ENCODE measurements at regions not wholly inside any gene's neighbourhood (a gene's known extent, or its start where the extent isn't known, plus 50 kb on each side); places are given as distances from the start of the nearest gene placed in this dataset.
"Not testable (repeated sequence)": the region's sequence is repeated elsewhere in the genome, so short reads cannot be mapped to it uniquely, and the experiment has no call there.

DNA sequence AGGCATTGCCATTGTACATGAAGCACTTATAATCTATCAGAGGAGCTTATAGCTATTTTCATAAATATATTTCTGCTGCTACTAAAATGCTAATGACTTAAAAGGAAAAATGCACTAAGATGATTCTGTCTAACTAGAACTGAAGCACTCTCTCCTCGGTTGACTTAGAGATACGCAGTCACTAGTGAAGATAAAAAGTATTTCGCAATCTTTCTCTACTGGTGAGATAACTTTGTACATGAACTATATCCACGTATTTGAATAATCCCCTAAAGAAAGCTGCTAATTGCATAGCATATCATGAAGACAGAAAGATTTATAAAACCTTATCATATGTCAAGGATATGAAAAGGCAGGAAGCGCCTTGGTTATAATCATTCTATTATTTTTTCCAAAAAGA, 658.1 kb upstream of the PRMT6 start:
- Mint-ChIP-seq H3K4me1 (ENCODE audit: insufficient read depth, unreplicated experiment) (no peaks in the 10 kb centered on the region), H3K36me3 (ENCODE audit: insufficient read depth, unreplicated experiment) (no peaks in the 10 kb centered on the region), H3K9me3 (ENCODE audit: unreplicated experiment) (no peaks in the 10 kb centered on the region), H3K27me3 (ENCODE audit: insufficient read depth, unreplicated experiment) (no peaks in the 10 kb centered on the region), H3K27ac (ENCODE audit: low read depth, unreplicated experiment) (no peak overlapping the region), H3K4me3 (ENCODE audit: unreplicated experiment) (no peak overlapping the region)
- no peak for DNase-seq (ENCODE audit: unreplicated experiment)
- intact Hi-C loops (cut with micrococcal nuclease), result no loop called here
- no TSS peak for BruUV-seq (replicated peaks)
- ChIA-PET POLR2A (no interaction called here), CTCF (interaction anchor here (0.7 kb wide), 1 partner anchor 1653 kb away, joined by 4 read pairs; no protein-coding TSS in a partner anchor)
- TF ChIP-seq, protein P1, sequence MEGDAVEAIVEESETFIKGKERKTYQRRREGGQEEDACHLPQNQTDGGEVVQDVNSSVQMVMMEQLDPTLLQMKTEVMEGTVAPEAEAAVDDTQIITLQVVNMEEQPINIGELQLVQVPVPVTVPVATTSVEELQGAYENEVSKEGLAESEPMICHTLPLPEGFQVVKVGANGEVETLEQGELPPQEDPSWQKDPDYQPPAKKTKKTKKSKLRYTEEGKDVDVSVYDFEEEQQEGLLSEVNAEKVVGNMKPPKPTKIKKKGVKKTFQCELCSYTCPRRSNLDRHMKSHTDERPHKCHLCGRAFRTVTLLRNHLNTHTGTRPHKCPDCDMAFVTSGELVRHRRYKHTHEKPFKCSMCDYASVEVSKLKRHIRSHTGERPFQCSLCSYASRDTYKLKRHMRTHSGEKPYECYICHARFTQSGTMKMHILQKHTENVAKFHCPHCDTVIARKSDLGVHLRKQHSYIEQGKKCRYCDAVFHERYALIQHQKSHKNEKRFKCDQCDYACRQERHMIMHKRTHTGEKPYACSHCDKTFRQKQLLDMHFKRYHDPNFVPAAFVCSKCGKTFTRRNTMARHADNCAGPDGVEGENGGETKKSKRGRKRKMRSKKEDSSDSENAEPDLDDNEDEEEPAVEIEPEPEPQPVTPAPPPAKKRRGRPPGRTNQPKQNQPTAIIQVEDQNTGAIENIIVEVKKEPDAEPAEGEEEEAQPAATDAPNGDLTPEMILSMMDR (IDR thresholded peaks at IDR 0.05; ENCODE audit: unreplicated experiment), result no peak

DNA sequence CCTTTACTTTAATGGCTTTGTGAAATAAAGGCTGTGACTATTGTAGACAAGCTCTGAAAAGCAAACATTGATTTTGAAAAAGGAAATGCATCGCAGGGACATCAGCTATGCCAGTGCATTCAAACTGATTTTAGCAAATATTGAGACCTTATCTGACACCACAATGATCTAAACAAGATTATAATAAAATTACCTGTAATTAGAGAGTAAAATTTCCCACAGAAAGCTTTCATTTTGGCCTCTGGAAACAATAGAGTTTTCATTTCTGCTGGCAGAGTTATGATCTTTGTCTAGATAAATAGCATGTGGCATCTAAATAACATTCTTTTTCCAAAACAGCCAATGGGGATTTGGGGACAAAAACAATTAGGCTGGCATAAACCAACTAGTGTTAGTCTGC, 650.4 kb upstream of the PRMT6 start:
- intact Hi-C loops (cut with micrococcal nuclease), result no loop called here
- Mint-ChIP-seq H3K4me1 (ENCODE audit: insufficient read depth, unreplicated experiment) (no peaks in the 10 kb centered on the region), H3K36me3 (ENCODE audit: insufficient read depth, unreplicated experiment) (no peaks in the 10 kb centered on the region), H3K27me3 (ENCODE audit: insufficient read depth, unreplicated experiment) (no peaks in the 10 kb centered on the region), H3K27ac (ENCODE audit: low read depth, unreplicated experiment) (no peak overlapping the region), H3K4me3 (ENCODE audit: unreplicated experiment) (no peak overlapping the region), H3K9me3 (ENCODE audit: unreplicated experiment) (no peaks in the 10 kb centered on the region)
- TF ChIP-seq, protein P1 (IDR thresholded peaks at IDR 0.05; ENCODE audit: unreplicated experiment), result no peak
- no TSS peak for BruUV-seq (replicated peaks)
- no peak for DNase-seq (ENCODE audit: unreplicated experiment)
- ChIA-PET CTCF (no interaction called here), POLR2A (no interaction called here)

DNA sequence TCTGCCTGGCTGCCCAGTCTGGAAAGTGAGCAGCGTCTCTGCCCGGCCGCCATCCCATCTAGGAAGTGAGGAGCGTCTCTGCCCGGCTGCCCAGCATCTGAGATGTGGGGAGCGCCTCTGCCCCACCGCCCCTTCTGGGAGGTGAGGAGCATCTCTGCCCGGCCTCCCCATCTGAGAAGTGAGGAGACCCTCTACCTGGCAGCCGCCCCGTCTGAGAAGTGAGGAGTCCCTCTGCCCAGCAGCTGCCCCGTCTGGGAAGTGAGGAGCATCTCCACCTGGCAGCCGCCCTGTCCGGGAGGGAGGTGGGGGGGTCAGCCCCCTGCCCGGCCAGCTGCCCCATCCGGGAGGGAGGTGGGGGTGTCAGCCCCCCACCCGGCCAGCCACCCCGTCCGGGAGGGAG, 644.2 kb upstream of the PRMT6 start:
- BruUV-seq (replicated peaks); intact Hi-C loops (cut with micrococcal nuclease); H3K4me1 Mint-ChIP-seq (ENCODE audit: insufficient read depth, unreplicated experiment); CTCF ChIA-PET; DNase-seq (ENCODE audit: unreplicated experiment); H3K36me3 Mint-ChIP-seq (ENCODE audit: insufficient read depth, unreplicated experiment); H3K27ac Mint-ChIP-seq (ENCODE audit: low read depth, unreplicated experiment); H3K9me3 Mint-ChIP-seq (ENCODE audit: unreplicated experiment); H3K4me3 Mint-ChIP-seq (ENCODE audit: unreplicated experiment); H3K27me3 Mint-ChIP-seq (ENCODE audit: insufficient read depth, unreplicated experiment); POLR2A ChIA-PET: not testable (repeated sequence)

DNA sequence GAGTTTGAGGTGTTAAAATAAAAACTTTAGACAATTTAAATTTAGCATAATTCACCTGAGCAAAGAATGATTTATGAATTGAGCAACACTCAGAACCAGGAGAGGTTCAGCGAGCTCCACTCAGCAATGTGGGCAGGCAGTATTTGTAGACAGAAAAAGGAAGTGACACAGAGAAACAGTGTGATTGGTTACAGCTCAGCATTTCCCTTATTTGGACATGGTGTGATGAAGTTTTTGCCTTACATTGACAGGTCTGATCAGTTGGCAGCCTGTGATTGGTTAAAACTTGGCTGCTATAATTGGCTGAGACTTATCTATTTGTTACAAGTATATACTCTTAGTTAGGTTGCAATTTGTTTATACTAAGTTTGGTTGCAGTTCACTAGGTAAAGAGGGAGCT, 621.2 kb upstream of the PRMT6 start:
- Mint-ChIP-seq H3K27ac (ENCODE audit: low read depth, unreplicated experiment) (no peak overlapping the region), H3K9me3 (ENCODE audit: unreplicated experiment) (no peaks in the 10 kb centered on the region), H3K36me3 (ENCODE audit: insufficient read depth, unreplicated experiment) (no peaks in the 10 kb centered on the region), H3K27me3 (ENCODE audit: insufficient read depth, unreplicated experiment) (no peaks in the 10 kb centered on the region), H3K4me3 (ENCODE audit: unreplicated experiment) (no peak overlapping the region), H3K4me1 (ENCODE audit: insufficient read depth, unreplicated experiment) (no peaks in the 10 kb centered on the region)
- DNase-seq (ENCODE audit: unreplicated experiment), result no peak
- CTCF ChIA-PET, result no interaction called here
- BruUV-seq (replicated peaks), result no TSS peak
- TF ChIP-seq, protein P1 (IDR thresholded peaks at IDR 0.05; ENCODE audit: unreplicated experiment), result no peak
- intact Hi-C loops (cut with micrococcal nuclease), result no loop called here
- POLR2A ChIA-PET, result interaction anchor here (1.0 kb wide), 1 partner anchor 18 kb away, joined by 3 read pairs; no protein-coding TSS in a partner anchor

DNA sequence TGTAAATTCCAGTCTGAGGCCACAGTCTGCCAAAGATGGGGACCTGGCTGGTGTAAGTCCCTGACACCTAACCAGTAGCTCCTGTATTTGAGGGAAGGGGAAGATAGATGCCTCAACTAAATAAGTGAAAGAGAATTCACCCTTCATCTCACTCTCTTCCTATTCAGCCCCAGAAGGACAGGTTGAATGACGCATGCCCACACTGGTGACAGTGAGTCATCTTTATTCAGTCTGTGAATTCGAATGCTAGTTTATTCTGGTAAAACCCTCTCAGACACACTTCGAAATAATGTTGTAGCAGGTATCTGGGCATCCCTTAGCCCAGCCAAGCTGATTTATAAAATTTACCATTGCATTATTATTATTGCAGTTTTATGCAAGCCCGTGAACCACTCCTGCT, 617.0 kb upstream of the PRMT6 start:
- no peaks in the 10 kb centered on the region for H3K36me3 Mint-ChIP-seq (ENCODE audit: insufficient read depth, unreplicated experiment)
- intact Hi-C loops (cut with micrococcal nuclease), result no loop called here
- peak; percentile 23 for DNase-seq (ENCODE audit: unreplicated experiment)
- no TSS peak for BruUV-seq (replicated peaks)
- H3K9me3 Mint-ChIP-seq (ENCODE audit: unreplicated experiment), result no peaks in the 10 kb centered on the region
- H3K4me3 Mint-ChIP-seq (ENCODE audit: unreplicated experiment), result no peak overlapping the region
- no peaks in the 10 kb centered on the region for H3K4me1 Mint-ChIP-seq (ENCODE audit: insufficient read depth, unreplicated experiment)
- TF ChIP-seq, protein P1 (IDR thresholded peaks at IDR 0.05; ENCODE audit: unreplicated experiment), result no peak
- ChIA-PET CTCF (interaction anchor here (0.6 to 0.7 kb wide), 2 partner anchors 58 to 518 kb away, joined by 3 read pairs; no protein-coding TSS in a partner anchor), POLR2A (no interaction called here)
- no peak overlapping the region for H3K27ac Mint-ChIP-seq (ENCODE audit: low read depth, unreplicated experiment)
- no peaks in the 10 kb centered on the region for H3K27me3 Mint-ChIP-seq (ENCODE audit: insufficient read depth, unreplicated experiment)

Data from MCF 10A (cell line).